ENCODE measurements at regions not wholly inside any gene's neighbourhood (a gene's known extent, or its start where the extent isn't known, plus 50 kb on each side); places are given as distances from the start of the nearest gene placed in this dataset.
"Not testable (repeated sequence)": the region's sequence is repeated elsewhere in the genome, so short reads cannot be mapped to it uniquely, and the experiment has no call there.

- DNase-seq (ENCODE audit: low spot score) = no peak
Observed at GRCh38 chr9:102164247-102164646, 425.8 kb upstream of the GRIN3A start.

DNA sequence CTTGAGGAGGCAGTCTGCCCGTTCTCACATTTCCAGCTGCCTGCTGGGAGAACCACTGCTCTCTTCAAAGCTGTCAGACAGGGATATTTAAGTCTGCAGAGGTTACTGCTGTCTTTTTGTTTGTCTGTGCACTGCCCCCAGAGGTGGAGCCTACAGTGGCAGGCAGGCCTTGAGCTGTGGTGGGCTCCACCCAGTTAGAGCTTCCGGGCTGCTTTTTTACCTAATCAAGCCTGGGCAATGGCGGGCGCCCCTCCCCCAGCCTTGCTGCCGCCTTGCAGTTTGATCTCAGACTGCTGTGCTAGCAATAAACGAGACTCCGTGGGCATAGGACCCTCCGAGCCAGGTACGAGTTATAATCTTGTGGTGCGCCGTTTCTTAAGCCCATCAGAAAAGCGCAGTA, 414.6 kb upstream of the GRIN3A start:
- DNase-seq (ENCODE audit: low spot score) = not testable (repeated sequence)

DNA sequence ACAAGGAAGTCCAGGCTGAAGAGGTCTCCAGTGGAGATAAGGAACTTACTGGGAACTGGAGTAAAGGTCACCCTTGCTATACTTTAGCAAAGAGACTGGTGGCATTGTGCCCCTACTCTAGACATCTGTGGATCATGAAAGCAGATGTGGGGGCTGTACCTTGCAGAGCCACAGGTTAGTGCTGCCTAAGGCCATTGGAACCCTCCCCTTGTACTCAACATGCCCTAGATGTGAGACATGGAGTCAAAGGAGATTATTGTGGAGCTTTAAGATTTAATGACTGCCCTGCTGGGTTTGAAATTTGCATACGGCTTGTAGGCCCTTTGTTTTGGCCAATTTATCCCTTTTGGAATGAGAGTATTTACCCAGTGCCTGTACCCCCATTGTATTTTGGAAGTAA, 397.3 kb upstream of the GRIN3A start:
- DNase-seq (ENCODE audit: low spot score) = no peak

GRCh38 chr9:102124465-102124864, 386.0 kb upstream of the GRIN3A start:
- DNase-seq (ENCODE audit: low spot score) = no peak

GRCh38 chr9:102114557-102114956, 376.1 kb upstream of the GRIN3A start:
- no peak for DNase-seq (ENCODE audit: low spot score)

- no peak for DNase-seq (ENCODE audit: low spot score)
Observed at GRCh38 chr9:102113191-102113590, 374.7 kb upstream of the GRIN3A start.

- DNase-seq (ENCODE audit: low spot score) = no peak
Observed at GRCh38 chr9:102106439-102106838, 368.0 kb upstream of the GRIN3A start.

DNA sequence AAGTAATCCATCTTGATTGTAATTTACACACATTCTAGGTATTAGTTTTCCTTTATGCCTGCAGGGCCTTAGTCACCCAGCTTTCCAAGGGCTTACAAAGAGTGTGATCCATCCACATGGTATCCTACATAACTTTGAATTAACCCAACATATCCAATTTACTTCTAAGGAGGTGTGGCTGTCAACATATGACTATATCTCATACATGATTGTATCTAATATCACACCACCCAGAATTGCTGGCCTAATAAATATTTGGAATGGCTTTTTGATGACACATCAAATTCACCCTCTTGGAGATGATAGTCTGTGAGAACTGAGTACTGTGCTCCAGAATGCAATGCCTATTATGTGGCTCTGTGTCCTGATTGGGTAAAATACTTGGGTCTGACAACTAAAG, 363.3 kb upstream of the GRIN3A start:
- DNase-seq (ENCODE audit: low spot score) = no peak

GRCh38 chr9:102087141-102087540, 348.7 kb upstream of the GRIN3A start:
- no peak for DNase-seq (ENCODE audit: low spot score)

- DNase-seq (ENCODE audit: low spot score) = no peak
Observed at GRCh38 chr9:102085548-102085947, 347.1 kb upstream of the GRIN3A start.

DNA sequence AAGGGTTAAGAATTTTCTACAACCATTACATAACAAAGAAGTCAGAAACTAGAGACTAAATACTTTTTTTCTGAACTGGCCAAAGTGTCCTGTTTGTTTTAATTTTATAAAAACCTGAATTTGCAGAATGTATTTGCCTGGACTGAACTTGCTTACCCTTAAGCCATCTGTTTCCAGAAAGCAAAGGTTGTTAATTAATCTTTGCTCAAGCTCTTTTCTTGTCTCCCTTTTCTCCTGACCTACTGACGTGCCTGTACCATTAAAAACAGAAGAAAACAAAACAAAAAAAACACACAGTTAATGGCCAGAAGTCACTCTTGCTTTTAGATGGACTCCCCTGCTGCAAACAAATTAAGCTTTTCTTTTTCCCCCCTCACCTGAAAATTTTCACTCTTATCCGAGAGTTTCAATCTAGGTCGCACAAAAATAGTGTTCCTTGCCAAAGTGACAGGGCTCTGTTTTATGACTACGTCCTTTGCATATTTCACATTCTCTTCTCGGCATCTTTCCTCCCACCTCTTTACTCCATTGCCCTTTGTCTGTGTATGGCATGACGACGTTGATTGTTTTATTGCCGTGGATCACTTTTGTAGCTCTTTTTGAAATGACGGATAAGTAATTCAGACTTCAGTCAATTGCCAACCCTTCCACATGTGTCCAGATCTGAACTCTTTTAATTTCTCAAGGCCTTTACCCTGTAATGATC, 333.8 kb upstream of the GRIN3A start:
- no peak for DNase-seq (ENCODE audit: low spot score)

GRCh38 chr9:102069969-102070368, 331.5 kb upstream of the GRIN3A start:
- no peak for DNase-seq (ENCODE audit: low spot score)

DNA sequence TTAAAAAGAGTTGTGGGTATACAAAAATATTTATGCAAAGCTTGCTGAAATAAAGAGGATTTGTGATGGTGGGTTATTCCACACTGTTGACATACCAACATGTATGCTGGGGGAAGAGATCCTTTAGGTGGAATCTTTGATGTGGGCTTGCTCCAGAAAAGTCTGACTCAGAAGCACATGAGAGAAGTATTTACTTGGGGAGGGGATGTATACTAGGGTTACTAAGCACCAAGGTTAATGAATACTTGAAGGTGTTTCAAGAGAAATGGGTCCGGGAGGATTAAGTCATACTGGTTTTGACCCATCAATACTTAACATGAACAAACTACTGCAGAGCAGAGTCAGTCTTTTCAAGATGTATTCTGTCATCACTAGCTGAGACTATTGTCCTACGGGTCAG, 316.4 kb upstream of the GRIN3A start:
- no peak for DNase-seq (ENCODE audit: low spot score)

DNA sequence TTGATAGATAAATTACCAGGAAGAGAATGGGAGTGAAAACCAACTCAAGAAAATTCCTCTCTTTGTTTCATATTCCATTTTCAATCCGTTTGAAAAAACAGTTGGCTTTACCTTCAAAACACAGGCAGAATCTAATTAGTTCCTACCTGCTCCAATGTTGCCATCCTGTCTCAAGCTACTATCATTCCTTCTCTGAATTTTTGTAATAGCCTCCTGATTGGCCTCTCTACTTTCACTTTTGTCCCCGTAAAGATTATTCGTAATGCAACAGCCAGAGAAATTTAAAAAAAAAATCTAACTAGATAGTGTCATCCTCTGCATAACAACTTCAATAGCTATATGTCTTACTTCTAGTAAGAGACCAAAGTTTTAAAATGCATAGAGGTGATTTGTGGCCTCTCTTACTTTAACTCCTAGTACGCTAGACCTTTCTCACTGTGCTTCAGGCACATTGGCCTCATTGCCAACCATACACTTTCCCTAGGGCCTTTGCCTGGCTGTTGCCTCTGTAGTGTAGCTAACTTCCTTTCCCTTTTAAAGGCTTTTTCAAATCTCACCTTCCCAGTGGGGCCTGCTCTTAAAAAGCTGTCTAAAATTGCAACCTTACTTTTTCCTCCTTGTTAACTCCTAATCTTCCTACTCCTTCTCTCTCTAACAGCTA, 311.3 kb upstream of the GRIN3A start:
- DNase-seq (ENCODE audit: low spot score) = no peak

DNA sequence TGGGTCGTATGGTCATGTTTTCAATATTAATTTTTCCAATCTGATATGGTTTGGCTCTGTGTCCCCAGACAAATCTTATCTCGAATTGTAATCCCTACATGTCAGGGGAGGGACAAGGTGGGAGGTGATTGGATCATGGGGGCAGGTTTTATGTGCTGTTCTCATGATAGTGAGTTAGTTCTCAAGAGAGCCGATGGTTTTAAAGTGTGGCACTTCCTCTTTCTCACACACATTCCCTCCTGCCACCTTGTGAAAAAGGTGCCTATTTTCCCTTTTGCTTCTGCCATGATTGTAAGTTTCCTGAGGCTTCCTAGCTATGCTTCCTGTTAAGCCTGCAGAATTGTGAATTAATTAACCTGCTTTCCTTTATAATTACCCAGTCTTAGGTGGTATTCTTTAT, 309.1 kb upstream of the GRIN3A start:
- no peak for DNase-seq (ENCODE audit: low spot score)

- no peak for DNase-seq (ENCODE audit: low spot score)
Observed at GRCh38 chr9:102044133-102044532, 305.7 kb upstream of the GRIN3A start.

GRCh38 chr9:102038006-102038405, 299.6 kb upstream of the GRIN3A start:
- no peak for DNase-seq (ENCODE audit: low spot score)

DNA sequence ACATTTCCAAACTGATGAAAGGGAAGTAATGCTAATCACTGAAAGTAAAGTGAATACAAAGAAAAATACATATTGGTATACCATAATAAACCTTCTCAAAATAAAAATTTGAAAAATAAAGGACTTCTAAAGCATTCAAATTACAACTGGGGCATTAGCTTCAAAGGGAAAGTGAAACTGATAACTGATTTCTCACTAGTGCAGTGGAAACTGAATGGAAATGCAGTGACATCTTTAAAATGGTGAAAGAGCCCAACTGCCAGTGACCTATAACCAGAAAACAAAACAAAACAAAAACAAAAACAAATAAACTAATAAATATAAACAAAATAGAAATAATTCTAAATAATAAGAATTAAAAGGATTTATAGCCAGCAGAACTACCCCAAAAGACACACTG, 297.5 kb upstream of the GRIN3A start:
- DNase-seq (ENCODE audit: low spot score) = no peak

DNA sequence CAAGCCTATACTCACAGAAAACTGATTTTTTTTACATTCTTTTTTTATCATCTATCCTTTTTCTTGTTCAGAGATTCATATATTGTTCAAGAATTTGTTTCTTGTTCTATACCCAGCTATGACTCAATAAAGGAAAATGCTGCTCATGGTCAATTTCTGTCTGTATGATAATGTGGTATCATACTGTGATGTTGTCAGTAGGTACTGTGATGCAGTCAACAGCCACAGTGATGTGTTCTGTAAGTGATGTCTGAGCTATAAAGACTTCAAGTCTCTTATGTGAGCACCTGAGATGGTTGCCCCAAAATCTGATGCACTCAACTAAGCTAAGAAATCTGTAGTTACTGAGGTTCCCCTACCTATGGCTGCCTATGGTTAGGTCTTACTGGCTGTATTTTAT, 294.2 kb upstream of the GRIN3A start:
- no peak for DNase-seq (ENCODE audit: low spot score)

DNA sequence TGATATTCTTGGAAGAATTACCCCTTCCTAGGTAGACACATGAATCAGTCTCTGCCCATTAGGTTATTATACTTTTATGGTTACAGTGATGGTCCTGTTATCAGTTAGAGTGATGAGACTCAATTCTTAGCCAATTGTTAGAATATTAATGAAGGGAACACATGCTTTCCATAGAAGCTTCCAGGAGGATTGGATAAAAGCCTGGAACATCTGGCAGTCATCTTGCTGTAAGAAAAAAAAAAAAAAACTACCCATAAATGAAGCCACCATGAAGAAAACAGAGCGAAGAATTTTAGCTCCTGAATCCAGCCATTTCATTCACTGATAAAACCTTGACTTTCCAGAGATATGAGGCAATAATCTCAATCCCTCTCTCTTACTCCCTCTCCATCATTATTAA, 262.5 kb upstream of the GRIN3A start:
- DNase-seq (ENCODE audit: low spot score) = no peak

DNA sequence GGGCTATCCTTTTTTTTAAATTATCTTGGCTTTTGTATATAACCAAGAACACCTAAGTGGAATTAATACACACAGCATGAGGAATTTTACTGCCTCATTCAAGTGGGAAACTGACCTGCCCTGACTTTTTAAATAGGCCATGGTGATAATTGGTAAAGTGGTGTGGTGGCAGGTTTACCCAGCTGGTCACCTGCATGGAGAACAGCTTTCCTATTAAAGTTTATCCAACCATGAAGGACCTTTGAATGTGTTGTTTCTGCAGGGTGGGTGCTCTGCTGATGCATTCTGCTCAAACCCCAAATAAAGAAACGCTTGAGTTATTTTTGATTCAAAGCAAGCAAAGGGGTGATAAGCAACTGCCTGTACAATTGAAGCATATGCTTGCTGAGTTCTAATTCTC, 261.0 kb upstream of the GRIN3A start:
- DNase-seq (ENCODE audit: low spot score) = no peak

DNA sequence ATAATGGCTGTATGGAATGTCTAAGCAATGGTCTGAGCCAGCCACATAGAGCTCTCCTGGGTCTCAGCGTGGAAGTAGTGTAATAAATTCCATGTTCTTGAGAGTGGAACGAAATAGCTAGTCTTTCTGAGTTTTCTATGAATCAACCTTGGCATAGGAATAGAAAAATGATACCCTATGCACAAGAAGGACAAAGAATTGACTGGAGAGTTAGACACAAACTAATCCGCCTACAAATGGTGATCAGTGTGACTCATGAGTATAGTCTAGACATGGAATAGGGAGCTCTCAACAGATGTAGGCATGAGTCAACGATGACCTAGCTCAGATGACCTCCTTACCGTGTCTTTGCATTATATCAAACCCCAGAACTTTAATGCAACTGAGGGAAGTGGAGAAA, 256.8 kb upstream of the GRIN3A start:
- DNase-seq (ENCODE audit: low spot score) = no peak

- no peak for DNase-seq (ENCODE audit: low spot score)
Observed at GRCh38 chr9:101993771-101994170, 255.3 kb upstream of the GRIN3A start.

- no peak for DNase-seq (ENCODE audit: low spot score)
Observed at GRCh38 chr9:101991926-101992325, 253.5 kb upstream of the GRIN3A start.

All from LoVo (cell line).